Fibroblast of peridontal ligament (primary cell): ENCODE measurements at regions not wholly inside any gene's neighbourhood (a gene's known extent, or its start where the extent isn't known, plus 50 kb on each side); places are given as distances from the start of the nearest gene placed in this dataset.

Experiments
- DNase-seq: peaks from one replicate; pipeline ENCODE4 v3.0.0-alpha.2; 2010; ENCODE audit errors: extremely low read depth

DNA sequence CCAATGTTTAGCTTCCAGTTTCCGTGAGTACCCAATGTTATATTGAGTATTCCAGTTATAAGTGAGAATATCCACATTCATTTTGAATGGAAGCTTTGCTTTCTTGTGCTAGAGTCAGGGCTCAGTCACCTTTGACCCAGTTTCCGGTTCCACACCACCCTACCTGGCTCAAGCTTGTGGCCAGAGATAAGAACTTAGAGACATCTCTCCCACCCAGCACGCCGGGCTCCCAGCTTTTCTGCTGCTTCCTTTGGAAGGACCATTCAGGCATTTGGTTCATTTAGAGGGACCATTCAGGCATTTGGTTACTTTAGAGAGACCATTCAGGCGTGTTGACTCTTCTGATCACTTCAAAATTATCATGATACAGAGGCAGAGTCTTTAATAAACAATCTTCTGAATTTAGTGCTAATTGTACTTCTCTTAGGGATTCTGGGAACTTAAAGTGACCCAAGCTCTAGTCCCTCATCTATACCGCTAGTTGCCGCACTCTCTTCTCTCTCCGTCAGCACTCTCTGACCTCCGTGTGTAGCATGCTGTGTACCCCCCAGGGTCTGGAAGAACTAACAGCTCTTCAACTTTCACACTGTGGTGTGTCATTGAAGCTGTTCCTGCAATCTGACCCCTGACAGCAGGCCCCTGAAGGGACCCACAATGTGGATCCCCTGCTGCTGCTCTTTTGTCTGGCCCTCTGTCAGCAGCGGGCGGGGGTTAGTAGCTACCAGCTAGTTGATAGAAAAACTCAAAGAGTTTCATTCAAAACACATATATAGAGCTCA lies 943.1 kb downstream of the ARAP2 start:
- no peak for DNase-seq

DNA sequence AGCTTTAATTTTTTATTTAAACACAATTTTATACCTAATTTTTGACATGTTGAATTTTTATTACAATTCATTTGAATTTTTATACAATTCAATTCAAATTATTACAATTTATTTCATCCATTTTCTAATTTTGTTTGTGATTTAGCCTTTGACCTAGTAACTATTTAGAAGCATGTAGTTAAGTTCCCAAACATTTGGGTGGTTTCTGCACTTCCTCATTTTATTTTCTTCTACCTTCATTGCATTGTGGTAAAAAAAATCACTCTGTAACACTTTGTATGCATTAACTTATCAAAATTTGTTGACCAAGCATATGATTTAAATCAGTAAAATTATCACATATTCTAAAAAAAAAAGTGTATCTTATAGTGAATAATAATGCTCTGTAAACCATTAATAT lies 928.9 kb downstream of the ARAP2 start:
- no peak for DNase-seq

DNA sequence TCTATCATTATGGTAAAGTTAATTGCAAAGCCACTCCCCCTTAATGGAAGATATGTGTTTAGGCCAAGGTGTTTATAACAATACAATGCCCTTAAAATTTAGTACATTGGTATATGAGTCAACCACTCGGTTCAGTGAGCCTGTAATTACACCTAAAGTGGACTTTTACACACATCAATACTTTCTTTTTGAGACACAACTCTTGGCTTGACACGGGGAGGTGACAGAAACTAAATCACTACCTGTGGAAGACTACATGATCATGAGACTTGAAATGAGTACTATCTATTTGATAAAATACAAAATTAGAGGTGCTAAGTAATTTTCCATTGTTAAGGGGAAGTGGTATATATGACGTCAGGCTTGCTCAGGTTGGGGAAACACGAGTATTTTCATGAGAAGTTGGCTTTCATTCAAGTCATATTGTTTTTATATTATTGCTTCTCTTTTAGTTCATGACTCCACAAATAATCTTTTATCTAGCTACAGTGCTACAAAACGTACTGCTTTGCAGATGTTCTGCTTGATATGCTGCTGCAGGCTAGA lies 918.3 kb downstream of the ARAP2 start:
- DNase-seq: no peak

DNA sequence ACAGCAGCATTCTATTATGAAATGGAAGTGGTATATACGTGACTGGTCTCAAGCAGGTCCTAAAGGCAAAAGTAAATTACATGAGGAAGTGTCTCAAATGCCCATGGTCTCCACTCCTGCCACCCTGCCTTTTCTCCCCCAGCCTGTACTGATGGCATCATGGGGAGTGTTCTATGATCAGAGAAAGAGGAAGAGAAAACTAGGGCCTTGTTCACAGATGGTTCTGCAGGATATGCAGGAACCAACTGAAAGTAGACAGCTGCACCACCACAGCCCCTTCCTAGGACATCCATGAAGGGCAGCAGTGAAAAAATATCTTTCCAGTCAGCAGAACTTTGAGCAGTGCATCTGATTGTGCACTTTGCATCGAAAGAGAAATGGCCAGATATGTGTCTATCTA lies 901.5 kb downstream of the ARAP2 start:
- DNase-seq: no peak

DNA sequence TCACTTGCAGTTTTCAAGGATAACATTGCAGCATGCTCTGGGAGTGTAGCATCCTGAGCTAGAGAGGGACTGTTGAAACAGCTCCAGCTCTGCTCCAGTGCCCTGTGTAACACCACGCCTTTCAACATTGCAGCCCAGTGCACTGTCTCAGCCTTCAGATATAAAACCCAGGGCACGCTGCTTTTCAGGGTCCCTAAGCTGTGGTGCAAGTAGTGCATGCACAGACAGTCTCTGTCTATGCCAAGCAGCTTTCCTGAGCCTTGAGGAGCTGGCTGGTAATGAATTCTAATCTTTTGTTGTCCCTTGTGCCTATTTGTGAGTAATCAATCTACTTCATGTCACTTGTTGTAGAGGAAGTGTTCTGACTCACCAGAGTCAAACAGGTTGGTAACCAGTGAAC lies 897.0 kb downstream of the ARAP2 start:
- no peak for DNase-seq

DNA sequence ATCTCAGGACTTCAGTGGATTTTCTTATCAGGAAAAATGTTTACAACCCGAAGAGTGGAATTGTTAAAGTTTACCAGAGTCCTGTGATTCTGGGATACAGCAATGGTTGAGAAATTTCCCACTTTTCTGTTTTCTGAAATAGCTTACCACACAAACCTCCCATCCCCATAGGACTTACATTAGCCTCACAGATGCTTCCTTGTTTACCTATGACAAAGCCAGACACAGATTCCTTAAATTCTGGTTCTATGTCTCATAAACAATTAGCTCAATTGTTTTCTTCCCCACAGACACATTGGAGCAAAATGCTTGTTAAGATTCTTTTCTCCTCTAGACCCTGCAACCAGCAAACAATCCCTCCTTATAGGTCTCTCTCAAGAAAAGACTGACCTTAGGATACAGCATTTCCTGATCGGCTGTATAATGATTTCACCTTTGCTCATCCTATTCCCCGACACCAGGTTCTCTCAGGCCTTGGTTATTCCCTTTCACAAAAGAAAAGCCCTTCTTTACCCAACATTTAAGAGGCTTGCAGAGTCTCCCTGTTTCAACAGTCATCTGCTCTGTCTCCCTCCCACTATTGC lies 886.2 kb downstream of the ARAP2 start:
- DNase-seq: no peak

DNA sequence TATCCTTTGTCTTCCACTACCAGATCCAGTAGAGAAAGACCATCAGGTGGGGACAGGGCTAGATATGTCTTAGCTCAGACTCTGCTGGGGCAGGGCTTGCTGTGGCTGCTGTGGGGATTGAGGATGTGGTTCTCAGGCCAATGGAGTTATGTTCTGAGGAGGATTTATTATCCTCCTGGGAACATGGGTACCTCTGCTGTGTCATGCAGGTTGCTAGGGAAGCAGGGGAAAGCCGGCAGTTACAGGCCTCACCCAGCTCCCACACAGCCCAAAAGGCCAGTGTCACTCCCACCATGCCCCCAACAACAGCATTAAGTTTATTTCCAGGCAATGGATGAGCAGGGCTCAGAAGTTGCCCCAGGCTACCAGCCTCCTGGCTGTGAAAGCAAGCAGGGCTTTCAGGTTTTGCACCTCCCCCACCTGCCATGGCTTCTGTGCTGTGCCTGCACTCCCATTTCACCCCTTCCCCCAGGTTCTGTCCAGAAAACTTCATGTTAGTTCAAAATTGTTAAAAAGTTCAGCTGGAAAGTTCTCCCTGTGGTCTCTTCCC lies 879.9 kb downstream of the ARAP2 start:
- DNase-seq: no peak

DNA sequence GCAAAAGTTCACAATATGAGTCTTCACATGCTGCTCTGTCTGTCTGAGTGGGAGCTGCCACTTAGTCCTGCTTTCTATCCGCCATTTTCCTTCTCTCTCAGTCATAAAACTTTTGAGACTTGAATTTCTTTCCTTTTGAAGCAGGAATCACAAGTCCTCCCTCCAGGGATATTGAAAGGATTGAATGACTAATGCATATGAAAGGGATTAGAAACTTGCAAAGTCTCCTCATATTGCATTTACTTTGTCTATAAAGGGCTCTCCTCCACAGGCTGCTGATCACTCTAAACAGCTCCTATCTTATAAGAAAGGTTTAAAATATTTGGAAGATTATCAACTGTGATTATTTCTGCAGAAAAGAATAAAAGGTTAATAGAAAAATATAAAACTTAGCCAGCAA lies 879.1 kb downstream of the ARAP2 start:
- DNase-seq: no peak

DNA sequence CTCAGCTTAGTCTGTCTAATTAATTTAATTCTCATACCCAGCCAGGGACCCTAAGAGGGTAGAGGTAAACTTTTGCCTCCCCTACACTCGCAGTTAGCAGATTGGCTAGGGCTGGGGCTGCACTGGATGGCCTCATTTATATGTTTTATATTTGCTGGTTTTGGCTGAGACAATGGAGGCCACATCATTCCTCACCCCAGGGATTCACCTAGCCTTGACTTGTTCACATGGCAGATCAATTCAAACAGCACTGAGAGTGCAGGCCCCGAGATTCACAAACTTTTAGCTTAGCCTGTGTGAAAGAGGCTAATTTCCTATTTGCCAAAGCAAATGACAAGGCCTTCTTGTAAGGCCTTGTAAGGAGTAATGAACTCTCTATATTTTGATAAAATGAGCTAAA lies 844.4 kb downstream of the ARAP2 start:
- DNase-seq: no peak

DNA sequence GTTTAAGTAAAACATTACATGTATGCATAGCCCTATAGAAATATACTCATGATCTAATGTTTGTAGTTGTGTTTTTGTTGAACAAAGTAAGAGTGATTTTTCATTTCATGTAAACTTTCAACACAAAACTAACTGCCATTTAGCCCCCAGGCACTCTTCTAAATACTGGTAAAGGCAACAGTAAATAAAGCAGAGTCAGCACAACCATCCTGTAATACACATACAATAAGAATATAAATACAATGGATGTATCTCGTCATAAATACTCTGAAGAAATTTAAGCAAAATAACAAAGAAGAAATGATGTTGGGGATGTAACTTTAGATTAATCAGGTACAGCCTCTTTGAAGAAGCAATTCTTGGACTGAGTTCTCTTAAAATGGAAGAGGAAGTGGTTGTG lies 821.2 kb downstream of the ARAP2 start:
- DNase-seq: no peak

DNA sequence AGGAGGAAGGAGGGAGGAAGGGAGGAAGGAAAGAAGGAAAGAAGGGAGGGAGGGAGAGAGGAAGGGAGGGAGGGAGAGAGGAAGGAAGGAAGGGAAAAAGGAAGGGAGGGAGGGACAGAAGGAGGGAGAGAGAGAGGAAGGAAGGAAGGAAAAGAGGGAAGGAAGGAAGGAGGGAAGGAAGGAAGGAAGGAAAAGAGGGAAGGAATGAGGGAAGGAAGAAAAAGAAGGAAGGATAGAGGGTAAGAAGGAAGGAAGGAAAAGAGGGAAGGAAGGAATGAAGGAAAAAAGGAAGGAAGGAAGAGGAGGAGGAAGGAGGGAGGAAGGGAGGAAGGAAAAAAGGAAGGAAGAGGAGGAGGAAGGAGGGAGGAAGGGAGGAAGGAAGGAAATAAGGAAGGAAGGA lies 796.8 kb downstream of the ARAP2 start:
- no peak for DNase-seq

DNA sequence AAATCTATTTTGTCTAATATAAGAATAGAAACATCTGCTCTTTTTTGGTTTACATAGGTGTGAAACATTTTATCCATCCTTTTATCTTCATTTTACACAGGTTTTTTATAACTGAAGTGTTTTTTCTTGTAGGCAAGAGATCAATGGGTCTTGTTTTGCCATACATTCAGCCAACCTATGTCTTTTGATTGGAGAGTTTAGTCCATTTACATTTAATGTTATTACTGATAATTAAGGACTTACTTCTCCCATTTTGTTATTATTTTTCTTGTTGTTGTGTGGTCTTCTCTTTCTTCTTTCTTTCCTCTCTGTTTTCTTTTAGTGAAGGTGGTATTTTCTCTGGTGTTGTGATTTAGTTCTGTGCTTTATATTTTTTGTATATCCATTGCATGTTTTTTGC lies 785.3 kb downstream of the ARAP2 start:
- no peak for DNase-seq

DNA sequence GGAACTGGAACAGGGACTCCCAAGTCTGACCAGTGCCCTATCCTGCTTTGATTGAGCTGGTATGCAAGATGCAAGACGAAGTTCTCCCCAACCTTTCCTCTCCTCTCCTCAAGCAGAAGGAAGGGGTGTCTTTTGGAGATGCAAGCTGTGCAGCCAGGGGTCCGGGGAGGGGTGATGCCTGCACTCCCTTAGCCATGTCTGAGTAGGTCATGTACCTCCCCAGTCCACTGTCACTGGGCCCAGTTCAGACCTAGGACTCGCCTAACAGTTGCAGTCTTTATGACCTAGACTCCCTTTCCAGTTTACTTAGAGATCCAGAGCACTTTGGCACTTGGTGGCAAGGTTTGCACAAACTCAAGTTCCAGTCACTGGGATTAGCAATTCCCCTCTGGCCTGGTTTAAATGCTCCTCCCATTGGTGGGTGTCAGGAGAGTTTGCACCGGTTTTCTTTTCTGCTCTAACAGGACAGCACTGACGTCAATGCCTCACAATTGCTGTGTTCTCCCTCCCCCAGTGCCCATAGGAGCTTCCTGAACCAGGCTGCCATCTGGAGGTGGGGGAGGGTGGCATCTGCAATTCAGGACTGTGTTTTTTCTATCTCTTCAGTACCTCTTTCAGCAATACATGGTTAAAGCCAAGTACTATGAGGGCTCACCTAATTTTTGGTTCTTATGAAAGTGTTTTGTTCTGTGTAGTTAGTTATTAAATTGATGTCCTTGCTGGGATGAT lies 782.2 kb downstream of the ARAP2 start:
- DNase-seq: no peak

DNA sequence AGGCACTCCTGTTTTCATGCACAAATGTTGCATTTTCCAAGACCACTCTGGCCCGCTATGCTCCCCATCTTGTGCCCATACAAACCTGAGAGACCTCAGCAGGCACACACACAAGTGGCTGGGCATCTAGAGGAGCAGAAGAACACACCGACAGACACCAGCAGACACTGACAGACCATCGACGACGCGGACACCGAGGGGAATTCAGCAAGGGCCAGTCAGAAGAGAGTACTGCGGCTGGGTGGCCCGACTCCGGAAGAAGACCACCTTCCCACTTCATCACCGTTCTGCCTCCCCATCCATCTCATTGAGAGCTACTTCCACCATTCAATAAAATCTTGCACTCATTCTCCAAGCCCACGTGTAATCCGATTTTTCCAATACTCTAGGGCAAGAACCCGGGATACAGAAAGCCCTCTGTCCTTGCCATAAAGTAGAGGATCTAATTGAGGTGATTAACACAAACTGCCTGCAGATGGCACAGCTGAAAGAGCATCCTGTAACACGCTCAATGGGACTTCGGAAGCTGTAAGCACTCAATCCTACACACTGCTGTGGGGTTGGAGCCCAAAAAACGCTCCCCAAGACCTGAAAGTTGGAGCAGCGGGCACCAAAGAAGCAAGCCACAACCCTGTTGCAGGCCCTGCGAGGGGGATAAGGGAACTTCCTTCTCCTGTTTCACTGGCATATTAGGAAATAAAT lies 780.9 kb downstream of the ARAP2 start:
- DNase-seq: no peak

DNA sequence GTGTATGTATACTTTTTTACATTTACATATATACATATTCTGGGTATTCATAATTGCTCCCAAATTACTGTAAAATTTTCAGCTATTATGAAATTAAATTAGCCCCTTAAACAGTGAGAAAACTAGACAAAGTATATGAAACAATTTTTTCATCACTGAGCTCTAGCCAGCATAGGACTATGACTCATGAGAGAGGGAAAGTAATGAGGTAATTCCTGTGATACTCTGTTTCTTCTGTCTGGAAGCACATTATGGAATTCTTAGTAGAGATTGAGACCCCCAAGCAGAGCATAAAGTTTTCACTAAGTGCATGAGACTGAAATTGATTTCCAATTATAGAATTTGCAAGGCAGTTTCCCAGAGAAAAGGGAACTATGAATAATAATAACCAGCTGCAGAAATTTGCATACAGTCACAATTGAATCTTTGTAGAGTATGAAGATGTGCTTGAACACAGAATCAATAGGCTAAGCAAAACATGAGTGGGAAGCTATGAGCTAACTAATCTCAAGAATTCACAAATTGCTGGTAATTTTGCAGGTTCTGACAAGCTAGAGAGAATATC lies 779.3 kb downstream of the ARAP2 start:
- DNase-seq: no peak

DNA sequence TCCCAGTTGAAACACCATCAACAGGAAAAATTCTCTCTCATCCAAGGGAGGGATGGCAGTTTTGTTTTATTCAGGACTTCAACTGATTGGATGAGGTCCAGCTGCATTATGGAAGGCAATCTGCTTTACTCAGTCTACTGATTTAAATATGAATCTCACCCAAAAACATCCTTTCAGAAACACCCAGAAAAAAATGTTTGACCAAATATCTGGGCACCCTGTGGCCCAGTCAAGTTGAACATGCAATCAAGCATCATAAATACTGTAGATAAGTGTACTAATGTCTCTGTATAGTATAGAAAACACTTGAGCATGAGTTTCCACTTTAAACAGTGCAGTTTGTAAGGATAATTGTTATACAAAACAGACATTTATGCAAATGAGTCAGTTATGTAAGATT lies 753.2 kb downstream of the ARAP2 start:
- DNase-seq: no peak

DNA sequence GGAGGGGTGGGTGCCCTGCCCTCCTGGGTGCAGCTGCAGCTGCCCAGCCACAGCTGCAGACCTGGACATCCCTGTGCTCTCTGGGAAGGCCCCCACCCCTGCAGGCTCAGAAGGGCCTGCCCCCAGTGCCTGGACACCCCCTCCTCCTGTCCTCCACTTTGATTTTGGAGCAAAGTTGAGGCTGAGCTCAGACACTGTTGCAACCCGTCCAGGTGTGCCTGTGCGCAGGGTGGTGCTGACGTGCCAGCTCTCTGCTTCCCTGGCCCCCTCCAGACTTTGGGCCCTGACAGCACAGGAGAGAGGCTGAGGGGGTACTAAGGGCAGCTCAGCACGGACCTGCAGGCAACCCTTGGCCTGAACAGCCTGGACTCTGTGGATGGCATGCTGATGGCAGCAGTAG lies 750.3 kb downstream of the ARAP2 start:
- DNase-seq: no peak

DNA sequence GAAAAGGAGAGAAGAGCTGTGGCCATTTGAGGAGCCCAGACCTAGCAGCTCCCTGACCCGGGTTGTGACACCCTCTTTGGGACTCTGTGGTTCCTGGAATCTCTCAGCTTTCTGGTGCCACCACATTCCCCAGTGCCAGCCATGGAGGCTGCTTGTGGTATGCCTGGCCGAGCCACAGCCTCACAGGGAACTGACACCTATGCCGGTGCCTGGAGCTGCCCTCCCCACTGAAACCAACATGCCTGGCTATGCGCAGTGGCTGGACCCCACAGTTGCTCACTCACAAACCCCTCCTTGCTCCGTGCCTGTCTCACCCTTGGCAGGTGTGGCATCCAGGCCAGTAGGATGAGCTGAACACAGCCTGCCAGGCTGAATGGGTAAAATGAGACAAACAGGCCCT lies 749.4 kb downstream of the ARAP2 start:
- DNase-seq: no peak

DNA sequence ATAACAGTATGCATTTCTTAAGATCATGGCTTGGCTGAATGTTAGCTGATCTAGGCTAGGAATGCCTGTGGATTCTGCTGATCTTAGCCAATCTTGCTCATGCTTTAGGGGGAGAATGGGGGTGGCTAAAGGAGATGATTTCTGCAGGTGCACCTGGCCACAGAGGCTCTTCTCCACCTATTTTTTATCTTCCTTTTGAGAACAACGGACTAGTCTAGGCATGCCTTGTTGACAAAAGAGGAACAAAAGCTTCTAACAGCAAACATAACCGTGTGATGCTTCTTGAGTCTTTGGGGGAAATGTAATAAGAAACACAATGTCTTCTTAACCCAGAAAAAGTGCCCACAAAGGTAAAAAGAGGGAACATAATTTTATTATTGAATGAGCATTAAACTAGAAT lies 743.5 kb downstream of the ARAP2 start:
- DNase-seq: no peak

DNA sequence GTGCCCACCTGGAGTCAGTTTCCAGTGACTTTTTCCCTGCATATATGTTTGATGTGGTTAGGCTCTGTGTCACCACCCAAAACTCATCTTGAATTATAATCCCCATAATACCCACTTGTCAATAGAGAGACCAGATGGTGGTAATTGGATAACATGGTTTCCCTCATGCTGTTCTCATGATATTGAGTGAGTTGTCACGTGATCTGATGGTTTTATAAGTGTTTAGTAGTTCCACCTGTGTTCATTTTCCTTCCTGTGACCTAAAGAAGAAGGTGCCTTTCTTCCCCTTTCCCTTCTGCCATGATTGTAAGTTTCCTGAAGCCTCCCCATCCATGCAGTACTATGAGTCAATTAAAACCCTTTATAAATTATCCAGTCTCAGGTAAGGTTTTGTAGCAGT lies 740.9 kb downstream of the ARAP2 start:
- DNase-seq: no peak

DNA sequence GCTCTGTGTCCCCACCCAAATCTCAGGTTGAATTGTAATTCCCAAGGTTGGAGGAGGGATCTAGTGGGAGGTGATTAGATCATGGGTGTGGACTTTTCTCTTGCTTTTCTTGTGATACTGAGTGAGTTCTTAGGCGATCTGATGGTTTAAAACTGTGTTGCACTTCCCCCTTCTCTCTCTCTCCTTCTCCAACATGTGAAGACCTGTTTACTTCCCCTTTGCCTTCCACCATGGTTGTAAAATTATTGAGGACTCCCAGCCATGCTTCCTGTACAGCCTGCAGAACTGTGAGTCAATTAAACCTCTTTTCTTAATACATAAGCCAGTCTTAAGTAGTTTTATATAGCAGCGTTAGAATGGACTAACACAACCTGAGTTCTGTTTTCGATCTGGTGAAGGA lies 738.2 kb downstream of the ARAP2 start:
- no peak for DNase-seq

DNA sequence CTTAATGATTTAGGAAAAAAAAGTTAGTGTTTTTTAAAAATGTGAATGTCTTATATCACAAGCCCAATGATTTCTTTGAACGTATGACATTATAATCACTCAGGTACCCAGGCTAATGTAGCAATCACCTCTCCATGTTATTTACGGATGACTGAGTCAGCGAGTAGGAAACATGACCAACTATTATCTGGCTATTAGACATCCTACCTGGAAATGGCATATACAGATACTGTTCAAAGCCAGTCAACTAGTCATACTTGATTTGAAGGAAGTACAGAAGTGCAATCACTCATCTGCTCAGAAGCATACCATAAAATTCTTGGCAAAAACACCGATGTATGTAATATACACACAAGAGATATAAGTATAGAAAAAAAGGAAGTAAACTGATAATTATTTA lies 732.5 kb downstream of the ARAP2 start:
- DNase-seq: no peak
